HG03095 (cell line): ENCODE measurements at regions not wholly inside any gene's neighbourhood (a gene's known extent, or its start where the extent isn't known, plus 50 kb on each side); places are given as distances from the start of the nearest gene placed in this dataset.
"Not testable (repeated sequence)": the region's sequence is repeated elsewhere in the genome, so short reads cannot be mapped to it uniquely, and the experiment has no call there.

Experiments
- ATAC-seq: cut with Tn5 transposase; IDR thresholded peaks from one replicate; pipeline ENCODE4 v1.9.1; 2021; ENCODE audit warnings: moderate library complexity; ENCODE audit not compliant: unreplicated experiment

GRCh38 chrX:3876393-3876792, 162.9 kb upstream of the PRKX start:
- not testable (repeated sequence) for ATAC-seq

GRCh38 chrX:3875638-3876037, 162.2 kb upstream of the PRKX start:
- ATAC-seq: not testable (repeated sequence)

- ATAC-seq: not testable (repeated sequence)
Observed at GRCh38 chrX:3872226-3872879, 158.9 kb upstream of the PRKX start.

- ATAC-seq: not testable (repeated sequence)
Observed at GRCh38 chrX:3867067-3867831, 153.8 kb upstream of the PRKX start.

GRCh38 chrX:3858332-3858731, 144.9 kb upstream of the PRKX start:
- ATAC-seq: not testable (repeated sequence)

GRCh38 chrX:3843522-3844145, 130.2 kb upstream of the PRKX start:
- peak; percentile 94 for ATAC-seq

- peak; percentile 55 for ATAC-seq
Observed at GRCh38 chrX:3842822-3843521, 129.5 kb upstream of the PRKX start.

GRCh38 chrX:3838754-3839153, 125.3 kb upstream of the PRKX start:
- not testable (repeated sequence) for ATAC-seq

GRCh38 chrX:3837958-3838643, 124.7 kb upstream of the PRKX start:
- not testable (repeated sequence) for ATAC-seq

GRCh38 chrX:3837211-3837610, 123.8 kb upstream of the PRKX start:
- not testable (repeated sequence) for ATAC-seq

GRCh38 chrX:3833761-3834542, 120.5 kb upstream of the PRKX start:
- ATAC-seq: not testable (repeated sequence)

GRCh38 chrX:3830020-3830419, 116.6 kb upstream of the PRKX start:
- not testable (repeated sequence) for ATAC-seq

GRCh38 chrX:3829041-3829531, 115.6 kb upstream of the PRKX start:
- not testable (repeated sequence) for ATAC-seq

GRCh38 chrX:3828378-3829040, 115.1 kb upstream of the PRKX start:
- not testable (repeated sequence) for ATAC-seq

GRCh38 chrX:3824008-3824407, 110.6 kb upstream of the PRKX start:
- peak; percentile 52 for ATAC-seq

- no peak for ATAC-seq
Observed at GRCh38 chrX:3820167-3820566, 106.7 kb upstream of the PRKX start.

GRCh38 chrX:3817480-3817879, 104.0 kb upstream of the PRKX start:
- ATAC-seq: not testable (repeated sequence)

- peak; percentile 13 for ATAC-seq
Observed at GRCh38 chrX:3815896-3816664, 102.6 kb upstream of the PRKX start.
